Stimulated activated CD4-positive, alpha-beta T cell treated with anti-CD3 and anti-CD28 coated beads, TNF-alpha, amount 100 ng/mL, for 4 hours (primary cell): ENCODE measurements at regions not wholly inside any gene's neighbourhood (a gene's known extent, or its start where the extent isn't known, plus 50 kb on each side); places are given as distances from the start of the nearest gene placed in this dataset.

Experiments used
- DNase-seq, 3 experiments: peaks; one replicate each; pipeline ENCODE4 v3.0.0-alpha.2; 2020; ENCODE audit warnings: low read depth in 3 of 3

- DNase-seq = no peak
These were observed 56.9 kb downstream of the SLITRK6 start for GRCh38 chr13:85742355-85742754.

DNA sequence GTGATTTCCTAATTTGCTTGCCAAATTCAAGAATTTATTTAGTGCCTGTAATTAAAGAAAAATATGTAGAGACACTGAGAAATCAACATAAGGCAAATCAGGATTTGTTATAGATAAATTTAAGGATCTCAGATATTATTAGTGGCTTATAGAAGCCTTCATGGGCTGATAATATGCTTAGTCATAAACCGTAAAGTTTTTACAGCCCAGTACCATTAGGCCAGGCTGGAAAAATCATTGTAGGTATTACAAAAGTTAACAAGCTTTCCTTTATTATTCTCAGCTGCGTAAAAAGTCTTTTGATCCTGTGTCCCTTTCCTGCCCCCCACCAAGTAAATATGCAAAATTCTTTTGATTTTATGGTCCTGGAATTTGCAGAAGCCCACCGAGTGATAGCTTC lies 58.2 kb downstream of the SLITRK6 start:
- DNase-seq = no peak

GRCh38 chr13:85738696-85739320 lies 60.4 kb downstream of the SLITRK6 start:
- DNase-seq = no peak

GRCh38 chr13:85737952-85738351 lies 61.3 kb downstream of the SLITRK6 start:
- DNase-seq = no peak

- no peak for DNase-seq
These were observed 69.9 kb downstream of the SLITRK6 start for GRCh38 chr13:85729296-85729695.

GRCh38 chr13:85728811-85729210 lies 70.4 kb downstream of the SLITRK6 start:
- DNase-seq = no peak

DNA sequence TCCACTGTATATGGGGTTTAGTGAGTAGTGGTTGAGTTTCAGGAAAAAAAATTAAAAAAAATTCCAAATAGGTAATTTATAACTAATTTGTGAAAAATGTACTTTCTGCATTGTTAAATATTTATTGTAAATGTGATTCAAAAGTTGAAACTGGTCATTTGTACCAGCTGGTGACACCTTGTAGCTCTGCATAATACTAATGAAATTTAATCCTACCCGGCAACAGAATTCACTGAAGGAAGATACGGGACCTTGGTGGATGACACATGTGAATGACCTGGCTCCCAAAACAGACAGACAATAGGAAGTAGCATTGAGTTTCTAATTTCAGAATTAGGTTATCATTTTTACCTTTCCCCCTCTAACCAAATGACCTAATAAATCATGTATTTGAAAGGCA lies 73.8 kb downstream of the SLITRK6 start:
- DNase-seq = no peak

GRCh38 chr13:85724546-85725432 lies 74.4 kb downstream of the SLITRK6 start:
- no peak for DNase-seq

DNA sequence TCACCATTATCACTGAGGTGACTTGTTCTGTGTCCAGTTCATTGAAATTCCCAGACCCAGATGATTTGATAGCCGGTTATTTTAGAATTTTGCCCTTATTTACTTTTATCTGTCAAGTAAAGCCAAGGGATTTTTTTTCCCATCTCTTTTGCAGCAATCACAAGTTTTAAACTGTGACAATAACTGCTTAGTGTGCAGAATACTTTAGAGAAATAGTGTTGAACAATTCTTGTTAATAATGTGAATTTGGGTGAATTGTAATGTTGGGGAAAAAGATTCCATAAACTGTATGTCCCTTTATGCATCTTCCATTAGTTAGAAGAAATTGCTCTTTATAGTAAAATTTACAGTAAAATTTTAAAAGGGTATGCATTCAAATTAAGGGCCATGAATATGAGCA lies 79.5 kb downstream of the SLITRK6 start:
- DNase-seq = no peak

- DNase-seq = no peak
These were observed 81.3 kb downstream of the SLITRK6 start for GRCh38 chr13:85717921-85718320.

DNA sequence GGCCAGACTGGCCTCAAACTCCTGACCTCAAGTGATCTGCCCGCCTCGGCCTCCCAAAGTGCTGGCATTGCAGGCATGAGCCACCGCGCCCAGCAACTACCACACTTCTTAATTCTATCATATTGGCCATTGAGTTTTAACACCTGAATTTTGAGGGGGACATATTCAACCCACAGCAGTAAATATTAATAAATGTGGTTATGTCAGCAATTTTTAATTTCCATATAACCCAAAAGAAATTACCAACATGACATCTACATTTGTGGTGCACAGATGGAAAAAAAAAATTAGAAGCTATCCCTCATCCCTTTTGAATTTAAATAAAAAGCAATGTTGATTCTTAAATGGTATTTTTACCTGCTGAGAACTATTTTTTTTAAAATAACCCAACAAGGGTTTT lies 88.7 kb downstream of the SLITRK6 start:
- DNase-seq = no peak

DNA sequence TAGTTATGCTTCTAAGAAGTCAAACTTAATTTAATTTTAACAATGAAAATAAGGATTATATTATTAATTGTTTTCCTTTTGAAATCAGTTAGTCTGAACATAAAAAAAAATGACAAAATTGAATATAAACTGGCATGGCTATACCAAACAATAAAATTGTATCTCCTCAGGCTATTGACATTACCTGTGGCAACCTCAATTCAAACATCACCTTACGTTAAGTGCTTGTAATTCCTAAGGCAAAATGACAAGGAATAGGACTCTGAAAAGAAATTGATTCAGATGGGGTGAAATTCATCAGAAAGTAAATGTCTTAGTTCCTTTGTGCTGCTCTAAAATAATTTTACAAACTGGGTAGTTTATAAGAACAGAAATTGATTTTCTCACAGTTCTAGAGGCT lies 89.5 kb downstream of the SLITRK6 start:
- DNase-seq = no peak

- no peak for DNase-seq
These were observed 90.1 kb downstream of the SLITRK6 start for GRCh38 chr13:85709072-85709471.

DNA sequence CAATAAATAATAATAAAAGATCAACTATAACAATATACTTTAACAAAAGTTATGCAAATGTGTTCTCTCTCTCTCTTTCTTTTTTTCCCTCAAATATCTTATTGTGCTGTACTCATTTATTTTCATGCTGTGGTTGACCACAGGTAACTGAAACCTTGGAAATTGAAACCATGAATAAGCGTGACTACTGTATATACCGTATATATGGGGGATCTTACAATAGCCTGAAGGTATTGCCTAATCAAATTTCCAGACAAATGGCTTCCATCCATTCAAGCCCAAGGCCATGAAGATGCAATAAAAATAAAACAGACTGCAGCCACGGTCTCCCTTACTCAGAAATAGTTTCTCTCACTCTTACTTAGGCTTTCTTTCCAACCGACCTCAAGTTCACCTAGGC lies 98.3 kb downstream of the SLITRK6 start:
- DNase-seq = no peak

DNA sequence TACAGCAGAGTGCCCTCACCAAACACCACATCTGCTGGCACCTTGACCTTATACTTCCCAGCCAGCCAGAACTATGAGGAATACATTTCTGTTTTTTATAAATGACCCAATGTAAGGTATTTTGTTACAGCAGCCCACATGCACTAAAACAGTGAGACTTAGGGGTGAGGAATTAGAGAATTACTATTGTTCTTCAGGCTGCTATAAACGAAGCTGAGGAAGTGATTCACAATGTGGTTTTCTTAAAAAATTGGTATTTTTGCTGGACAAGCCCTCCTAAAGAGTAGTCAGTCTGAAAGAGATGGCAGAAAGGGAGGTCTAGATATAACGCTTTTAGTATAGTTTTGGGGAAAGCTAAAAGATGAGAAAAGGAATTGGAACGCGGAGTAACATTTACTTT lies 101.0 kb downstream of the SLITRK6 start:
- no peak for DNase-seq

DNA sequence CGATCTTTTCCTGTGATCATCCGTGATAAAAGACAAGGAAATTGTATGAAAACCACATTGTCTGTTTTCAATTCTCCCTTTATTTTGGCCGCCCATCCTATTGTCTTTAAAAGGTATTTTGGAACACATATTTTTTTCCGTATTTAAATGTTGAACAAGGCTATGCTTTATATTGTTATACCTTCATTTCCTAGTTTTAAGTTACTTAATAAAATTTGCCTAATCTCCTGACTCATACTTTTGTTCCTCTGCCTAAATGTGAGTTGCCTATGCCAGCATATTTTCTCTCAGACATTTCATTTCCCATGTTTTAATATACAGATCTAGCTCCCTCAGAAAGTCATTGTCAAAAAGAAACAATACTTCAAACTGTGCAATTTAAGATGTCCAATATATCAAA lies 104.2 kb downstream of the SLITRK6 start:
- no peak for DNase-seq

DNA sequence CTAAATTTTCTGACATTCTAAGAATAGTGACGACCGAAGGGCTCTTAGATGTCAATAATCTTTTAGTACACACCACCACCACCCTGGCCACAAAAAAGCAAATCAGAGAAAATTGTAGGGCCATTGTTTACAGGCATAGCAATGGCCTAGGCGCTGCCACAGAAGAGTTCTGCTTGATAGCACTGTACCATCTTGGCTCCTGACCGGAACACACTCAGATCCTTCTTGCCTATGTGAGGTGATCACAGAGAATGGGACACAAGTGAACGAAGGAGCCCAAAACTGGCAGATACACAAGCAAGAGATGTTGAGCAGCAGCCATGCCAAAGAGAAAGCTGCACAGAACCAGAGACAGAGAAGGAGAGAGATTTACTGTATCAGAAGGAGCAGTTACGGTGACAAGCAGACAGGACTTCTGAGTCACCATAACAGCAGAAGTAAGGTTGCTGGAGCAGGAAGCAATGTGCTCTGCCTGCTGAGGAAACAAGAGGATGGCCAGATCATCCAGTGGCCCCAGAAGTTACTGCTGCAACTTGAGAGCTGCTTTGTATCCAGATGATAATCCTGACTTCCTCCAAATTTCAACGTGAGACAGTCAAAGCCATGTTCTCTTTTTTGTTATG lies 105.2 kb downstream of the SLITRK6 start:
- no peak for DNase-seq

DNA sequence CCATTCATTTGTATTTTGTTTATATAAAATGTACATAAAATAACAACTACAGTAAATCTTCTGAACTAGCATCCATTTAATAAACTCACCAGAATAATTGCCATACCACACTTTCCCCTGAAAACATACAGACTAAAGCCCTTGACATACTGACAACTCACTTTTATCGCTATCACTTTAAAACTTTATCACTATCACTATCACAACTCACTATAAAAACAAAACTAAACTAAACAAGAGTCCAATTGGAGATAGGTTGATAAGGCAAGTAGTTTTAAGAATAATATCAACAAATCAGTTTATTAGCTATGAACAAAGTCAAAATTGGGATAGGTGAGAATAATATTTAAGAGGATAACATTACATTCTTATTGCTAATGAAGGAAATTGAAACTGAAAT lies 108.9 kb downstream of the SLITRK6 start:
- DNase-seq = no peak

- DNase-seq = no peak
These were observed 113.8 kb downstream of the SLITRK6 start for GRCh38 chr13:85685436-85685835.

- no peak for DNase-seq
These were observed 123.9 kb downstream of the SLITRK6 start for GRCh38 chr13:85675151-85675907.

DNA sequence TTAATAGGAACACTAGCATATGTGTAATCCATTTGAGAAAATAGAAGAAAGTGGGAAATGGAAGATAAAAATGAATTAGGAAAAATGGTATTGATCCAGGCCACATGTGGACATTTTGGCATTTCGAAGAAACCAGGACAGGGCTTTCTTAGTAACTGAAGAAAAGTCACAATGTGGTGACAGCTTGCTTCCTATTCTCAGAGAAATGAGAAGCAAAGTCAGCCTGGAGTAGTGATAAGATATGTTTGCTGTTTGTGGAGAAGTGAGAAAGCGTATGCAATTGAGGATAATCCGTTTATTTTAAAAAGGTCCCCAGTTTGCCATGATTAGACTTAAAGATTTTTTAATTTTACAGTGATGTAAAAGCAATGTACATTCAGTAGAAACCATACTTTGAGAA lies 127.9 kb downstream of the SLITRK6 start:
- DNase-seq = no peak

GRCh38 chr13:85666356-85666755 lies 132.9 kb downstream of the SLITRK6 start:
- no peak for DNase-seq
